GM19238 (cell line): ENCODE measurements at regions not wholly inside any gene's neighbourhood (a gene's known extent, or its start where the extent isn't known, plus 50 kb on each side); places are given as distances from the start of the nearest gene placed in this dataset.

ENCODE experiments used
- DNase-seq: peaks from one replicate; pipeline ENCODE4 v3.0.0; 2011; ENCODE audit warnings: low spot score; ENCODE audit not compliant: insufficient read length

GRCh38 chr1:4422504-4423289 is 231.7 kb upstream of the AJAP1 start:
- no peak for DNase-seq

DNA sequence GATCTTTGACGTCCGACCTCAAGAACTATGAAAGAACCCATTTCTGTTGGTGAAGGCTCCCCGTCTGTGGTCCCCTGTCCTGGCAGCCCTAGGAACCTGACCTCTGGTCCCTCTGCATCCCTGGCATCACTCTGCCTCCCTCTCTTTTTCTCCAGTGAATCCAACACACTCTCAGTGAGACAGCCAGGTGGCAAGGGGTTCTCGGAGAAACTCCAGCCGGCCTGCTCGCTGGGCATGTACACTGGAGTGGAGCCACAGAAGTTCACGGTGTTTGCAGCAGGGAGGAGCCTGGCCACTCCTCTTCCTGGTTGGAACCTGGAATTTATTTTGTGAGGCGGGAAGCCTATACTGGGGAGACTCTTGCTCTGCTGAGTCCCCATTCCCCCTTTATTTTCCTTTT is 230.2 kb upstream of the AJAP1 start:
- no peak for DNase-seq

DNA sequence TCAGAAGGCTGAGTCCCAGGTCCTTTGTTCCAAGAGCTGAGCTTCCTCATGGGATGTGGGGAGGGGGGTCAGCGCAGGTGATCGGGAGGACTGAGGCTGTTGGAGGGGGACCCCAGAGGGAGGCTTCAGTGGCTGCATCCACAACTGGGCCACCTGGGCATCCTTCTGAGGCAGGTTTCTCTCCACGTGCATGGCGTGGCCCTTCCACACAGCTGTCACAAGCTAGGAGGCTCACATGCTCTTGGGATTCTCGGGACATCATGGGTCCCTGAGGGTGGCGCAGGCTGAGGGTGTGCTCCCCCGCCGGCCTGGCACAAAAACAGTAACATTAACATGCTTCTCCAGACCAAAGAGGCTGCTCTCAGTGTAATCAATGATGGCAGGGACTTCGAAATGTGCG is 229.6 kb upstream of the AJAP1 start:
- no peak for DNase-seq

DNA sequence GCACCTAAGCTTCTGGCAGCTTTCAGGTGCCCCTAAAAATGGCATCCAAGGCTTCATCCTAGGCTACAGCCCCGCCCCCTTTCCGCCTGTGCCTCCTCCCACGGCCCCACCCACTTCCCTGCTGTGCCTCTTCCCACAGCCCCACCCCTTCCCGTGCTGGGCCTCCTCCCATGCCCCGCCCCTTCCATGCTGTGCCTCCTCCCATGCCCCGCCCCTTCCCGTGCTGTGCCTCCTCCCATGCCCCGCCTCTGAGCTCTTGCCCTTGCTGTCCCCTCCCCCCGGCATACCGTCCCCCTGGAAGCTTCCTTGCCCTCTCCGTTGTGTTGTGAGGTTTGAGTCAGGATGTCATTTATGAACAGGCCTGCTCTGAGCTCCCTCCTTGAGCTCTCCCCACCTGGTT is 228.5 kb upstream of the AJAP1 start:
- DNase-seq = no peak

DNA sequence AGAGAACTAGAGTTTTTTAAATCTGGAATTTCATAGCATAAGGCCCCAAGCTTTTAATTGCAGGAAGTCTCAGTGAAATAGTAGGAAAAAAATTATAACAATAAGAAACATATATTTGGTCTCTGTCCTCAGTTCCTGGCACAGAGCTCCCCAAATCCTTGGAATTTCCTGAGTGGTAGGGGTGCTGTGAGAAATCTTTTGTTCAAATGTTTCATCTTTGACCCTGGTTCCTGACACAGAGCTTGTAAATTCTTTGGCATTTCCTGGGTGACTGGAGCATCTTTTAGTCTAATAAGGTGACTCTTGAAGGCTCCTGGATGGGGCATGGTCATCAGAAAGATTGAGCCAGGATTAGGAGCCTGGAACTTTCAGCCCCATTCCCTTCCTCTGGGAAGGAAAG is 225.7 kb upstream of the AJAP1 start:
- DNase-seq = no peak

DNA sequence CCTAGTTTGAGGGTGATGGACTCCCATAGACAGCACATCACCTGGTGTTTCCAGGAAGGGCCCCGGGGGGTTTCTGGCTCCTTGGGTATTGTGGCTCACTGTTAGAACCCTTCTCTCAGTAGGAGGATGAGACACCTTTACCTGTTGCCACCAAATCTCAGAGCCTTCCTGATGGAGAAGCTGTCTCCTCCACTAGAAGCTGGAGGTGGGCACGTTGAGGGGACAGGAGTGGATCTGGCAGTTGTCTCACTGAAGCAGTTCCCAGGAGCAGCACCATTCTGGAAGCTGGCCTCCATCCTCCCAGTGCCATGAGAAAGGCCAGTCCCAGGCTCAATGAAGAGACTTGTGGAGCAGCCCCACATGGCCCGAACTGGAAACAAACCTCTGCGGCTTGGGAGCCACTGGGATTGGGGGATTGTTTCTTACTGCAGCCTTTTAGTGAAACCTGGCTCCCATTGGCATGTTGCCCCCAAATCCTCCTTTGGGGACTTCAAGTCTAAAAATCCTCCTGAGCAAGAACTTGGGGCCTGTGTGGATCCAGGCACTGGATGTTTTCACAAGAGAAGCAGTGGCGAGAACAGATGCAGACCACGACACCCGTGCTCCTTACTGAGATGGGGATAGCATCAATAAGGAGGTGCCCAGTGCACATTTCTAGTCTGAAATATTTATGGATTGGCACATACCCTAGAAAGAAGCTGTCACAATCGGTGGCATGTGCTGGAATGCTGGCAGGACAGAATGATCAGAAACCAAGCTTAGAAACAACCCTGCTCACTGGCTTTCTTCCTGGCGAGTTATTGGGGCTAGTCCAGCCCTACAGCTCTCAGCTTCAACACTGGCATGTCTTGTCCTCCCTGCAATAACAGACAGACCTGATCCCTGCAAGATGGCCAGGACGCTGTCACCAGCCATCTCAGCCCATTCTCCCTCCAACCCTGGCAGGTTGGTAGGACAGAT is 223.7 kb upstream of the AJAP1 start:
- DNase-seq = no peak

- DNase-seq = no peak
Measured at GRCh38 chr1:4431491-4431890, 222.9 kb upstream of the AJAP1 start.

DNA sequence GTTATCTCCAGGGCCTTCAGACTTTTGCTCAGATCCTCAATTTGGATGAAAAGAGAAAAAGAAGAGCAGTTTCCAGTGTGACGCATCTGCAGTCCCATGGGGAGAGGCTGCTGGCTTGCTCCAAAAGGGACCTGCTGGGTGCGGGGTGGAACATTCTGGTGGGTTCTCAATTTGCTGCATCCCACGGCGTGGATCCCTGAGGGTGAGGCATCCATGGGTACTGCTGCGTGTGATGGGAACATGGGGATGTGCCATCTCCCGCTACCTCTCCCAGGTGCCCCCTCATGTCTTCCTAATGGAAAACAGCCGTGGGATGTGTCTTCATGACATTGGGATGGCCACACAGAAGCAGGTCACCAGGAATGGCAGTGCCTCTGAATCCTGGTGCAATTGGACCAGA is 221.3 kb upstream of the AJAP1 start:
- DNase-seq = no peak

DNA sequence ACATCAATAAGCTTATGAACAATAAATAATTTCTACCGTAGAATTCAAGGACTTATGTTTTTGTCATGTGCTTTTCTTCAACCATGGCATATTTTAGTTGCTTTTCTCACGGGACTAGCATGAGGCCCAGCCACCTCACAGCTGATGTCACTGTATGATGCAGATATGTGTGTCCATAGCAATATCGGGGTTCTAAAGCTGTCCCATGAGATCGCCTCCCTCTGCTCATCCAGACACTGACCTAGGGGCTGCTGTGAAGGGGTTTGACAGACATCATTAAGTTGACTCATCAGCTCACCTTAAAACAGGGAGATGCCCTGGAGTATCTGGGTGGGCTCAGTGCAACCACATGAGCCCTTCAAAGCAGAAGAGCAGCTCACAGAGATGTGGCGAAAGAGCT is 210.3 kb upstream of the AJAP1 start:
- no peak for DNase-seq

DNA sequence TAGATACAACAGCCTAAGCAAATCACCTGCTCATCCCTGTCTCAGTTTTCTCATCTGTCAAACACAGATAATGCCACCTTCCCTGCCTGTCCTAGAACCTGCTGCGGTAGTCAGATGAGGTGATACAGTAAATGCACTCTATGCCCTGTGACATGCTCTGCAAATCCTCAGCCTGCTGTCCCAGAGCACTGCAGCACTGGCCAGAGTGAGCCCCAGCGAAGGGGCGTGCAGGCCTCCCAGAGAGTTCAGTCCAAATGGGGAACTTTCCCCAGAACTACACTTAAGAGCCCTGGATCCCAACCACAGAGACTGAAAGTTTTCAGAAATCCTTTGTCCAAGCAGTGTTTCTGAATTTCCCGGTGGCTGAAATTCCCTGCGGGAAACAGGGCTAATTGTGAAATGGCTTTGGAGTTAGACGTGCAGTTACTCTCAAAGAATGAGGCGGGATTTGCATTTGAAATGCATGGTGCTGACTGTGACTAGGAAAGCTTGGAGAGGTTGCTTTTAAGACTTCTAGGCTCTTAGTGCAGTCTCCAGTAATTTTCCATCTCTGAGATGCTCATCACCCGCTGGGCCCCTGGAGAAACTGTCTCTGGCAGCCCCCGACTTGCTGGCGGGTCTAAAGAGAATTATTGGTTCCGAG is 206.5 kb upstream of the AJAP1 start:
- DNase-seq = no peak

DNA sequence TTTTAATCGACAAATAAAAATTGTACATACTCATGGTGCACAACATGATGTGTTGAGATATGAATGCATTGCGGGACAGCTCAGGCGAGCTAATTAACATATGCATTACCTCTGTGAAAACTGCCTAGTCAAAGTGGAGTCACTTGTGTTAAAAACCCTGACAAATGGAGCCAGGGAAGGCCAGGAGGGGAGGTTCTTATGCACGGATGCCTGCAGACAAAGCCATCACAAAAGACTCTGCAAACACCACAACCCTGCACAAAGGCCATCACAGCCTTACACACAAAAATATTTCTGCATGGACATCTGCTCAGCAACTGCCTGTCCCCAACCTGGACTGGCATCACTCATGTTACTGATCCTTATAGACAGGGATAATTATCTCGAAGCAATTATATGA is 204.4 kb upstream of the AJAP1 start:
- DNase-seq = no peak

DNA sequence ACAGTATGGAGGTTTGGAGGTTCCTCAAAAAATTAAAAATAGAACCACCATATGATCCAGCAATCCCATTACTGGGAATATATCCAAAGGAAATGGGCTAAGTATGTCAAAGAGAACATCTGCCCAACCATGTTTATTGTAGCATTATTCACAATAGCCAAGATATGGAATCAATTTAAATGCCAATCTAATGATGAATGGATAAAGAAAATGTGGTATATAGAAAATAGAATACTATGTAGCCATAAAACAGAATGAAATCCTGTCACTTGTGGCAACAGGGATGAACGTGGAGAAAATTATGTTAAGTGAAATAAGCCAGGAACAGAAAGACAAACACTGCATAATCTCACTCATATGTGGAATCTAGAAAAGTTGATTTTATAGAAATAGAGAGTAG is 201.7 kb upstream of the AJAP1 start:
- no peak for DNase-seq

GRCh38 chr1:4460052-4460451 is 194.4 kb upstream of the AJAP1 start:
- DNase-seq = no peak

- no peak for DNase-seq
Measured at GRCh38 chr1:4460651-4461050, 193.8 kb upstream of the AJAP1 start.

DNA sequence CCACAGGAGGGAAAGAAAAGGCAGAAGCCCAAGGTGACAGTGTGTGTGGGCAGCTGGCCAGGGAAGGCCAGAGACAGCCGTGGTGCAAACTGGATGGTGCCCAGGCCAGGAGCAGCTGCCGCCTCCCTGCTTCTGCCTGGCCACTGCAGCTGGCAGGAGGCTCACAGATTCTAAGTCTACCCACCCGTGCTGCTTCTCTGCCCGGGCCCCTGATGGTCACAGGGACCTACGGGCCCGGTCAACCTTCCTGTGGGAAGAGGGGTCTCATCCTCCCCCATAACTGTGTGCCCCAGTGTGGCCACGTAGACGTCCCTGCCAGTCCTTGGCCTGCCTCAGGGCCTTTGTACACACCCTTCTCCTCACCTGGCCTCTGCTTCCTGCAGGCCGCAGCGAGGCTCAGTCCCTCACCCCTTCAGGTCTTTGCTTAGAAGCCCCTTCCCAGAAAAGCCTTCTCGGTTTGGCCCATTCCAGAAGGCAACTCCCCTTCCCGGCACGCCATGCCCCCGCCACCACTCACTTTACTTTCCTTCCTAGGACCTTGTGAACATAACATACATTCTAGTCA is 192.6 kb upstream of the AJAP1 start:
- DNase-seq = no peak

DNA sequence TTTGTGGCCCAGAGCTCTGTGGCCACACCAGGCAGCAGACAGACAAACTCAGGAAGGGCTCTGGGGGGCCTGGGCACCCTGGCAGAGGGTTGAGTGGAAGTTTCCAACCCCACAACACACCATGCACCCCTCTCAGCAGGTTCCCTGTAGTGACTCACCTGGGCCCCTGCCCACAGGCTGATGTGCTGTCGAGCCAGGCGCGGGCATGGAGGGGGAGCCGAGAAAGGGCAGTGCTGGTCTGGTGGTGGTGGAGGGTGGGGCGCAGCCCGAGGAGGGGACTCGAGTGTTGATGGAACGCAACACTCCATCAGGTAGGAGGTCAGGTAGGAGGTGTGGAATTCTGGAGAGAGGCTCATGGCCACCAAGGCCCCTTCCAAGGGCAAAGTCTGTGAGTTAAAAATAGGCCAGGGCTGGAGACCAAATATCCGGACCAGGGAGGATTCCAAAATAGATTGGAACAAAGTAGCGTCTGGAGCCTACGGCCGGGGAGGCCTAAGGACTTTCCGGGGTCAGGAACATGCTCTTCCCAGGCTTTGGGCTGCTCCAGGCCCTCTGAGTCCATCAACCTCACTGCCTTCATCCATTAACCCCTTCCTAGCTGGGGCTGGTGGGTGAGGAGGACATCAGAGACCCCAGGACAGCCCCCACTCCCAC is 191.5 kb upstream of the AJAP1 start:
- no peak for DNase-seq

GRCh38 chr1:4463631-4464030 is 190.8 kb upstream of the AJAP1 start:
- no peak for DNase-seq

DNA sequence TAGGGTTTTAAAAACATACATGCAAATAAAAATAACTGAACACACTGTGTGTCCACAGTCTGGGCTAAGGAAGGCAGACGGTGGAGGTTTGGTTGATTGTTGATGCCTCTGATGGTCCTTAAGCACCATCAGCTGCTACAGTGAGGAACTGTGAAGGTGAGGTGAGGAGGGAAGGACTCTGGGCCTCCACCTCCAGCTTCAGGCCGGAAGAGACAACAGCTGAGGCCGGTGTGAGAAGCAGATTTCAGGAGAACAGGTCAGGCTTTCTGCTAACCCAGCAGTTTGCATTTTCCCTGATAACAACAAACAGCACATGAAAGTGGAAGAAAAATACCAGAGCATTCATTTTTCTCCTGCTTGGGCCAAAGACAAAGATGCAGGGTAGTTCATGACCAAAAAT is 189.9 kb upstream of the AJAP1 start:
- no peak for DNase-seq

DNA sequence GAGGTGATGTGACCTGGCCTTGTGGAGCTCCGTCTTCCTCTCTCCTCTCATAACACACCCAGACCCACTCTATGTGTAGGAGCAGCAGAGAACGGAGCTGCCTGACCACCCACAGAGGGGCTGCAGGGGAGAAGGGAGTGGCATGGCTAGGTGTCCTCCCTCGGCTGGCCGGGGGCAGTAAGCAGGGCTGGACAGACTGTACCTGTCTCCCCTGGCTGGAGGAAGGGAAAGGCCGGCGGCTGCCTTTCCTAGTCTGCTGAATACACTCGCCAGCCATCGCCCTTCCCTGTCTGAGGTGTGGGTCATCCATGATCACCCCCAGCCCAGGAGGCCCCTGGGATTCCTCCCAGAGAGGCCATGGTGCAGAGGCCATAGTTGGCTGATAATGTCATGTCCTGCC is 187.2 kb upstream of the AJAP1 start:
- DNase-seq = no peak

DNA sequence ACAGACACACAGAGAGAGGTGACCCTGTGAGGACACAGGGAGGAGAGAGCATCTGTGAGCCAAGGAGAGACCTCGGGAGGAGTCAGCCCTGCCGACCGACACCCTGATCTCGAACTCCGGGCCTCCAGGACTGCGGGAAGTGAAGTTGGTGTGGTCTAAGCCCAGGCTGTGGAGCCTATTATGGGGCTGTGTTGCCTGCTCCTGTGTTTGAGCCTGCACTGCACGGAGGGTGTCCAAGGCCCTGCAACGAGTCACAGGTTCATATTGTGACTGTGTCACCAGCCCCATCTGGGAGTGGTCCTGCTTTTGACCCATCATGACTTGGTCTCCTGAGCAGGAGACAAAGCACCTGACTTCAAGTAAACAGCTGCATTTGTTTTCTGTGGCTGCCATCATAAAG is 186.0 kb upstream of the AJAP1 start:
- DNase-seq = no peak

DNA sequence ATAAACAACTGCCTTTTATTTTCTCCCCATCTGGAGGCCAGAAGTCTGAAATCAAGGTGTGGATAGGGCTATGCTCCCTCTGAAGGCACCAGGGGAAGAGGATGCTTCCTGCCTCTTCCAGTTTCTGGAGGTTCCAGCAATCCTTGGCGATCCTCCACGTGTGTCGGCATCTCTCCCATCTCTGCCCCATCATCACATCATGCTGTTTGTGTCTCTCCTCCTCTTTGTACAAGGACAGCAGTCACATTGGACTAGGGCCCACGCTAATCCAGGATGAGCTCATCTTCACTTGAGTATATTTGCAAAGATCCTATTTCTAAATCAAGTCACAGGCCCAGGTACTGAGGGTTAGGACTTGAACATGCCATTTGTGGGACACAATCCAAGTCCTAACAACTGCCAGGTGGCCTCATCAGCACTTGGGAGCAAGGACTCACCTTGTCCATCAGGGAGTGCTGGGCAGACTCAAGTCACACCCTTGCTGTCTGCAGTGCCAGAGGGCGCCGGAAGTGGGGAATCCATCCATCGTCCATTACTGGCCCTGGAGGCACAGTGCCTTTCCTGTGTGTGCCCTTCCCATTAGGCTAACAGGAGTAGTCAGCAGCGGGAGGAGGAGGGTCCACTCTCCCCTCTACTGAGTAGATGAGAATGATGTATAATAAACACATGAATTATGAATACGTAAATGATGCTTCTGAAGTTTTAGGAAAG is 185.4 kb upstream of the AJAP1 start:
- DNase-seq = no peak
